H1 (cell line): ENCODE measurements at regions not wholly inside any gene's neighbourhood (a gene's known extent, or its start where the extent isn't known, plus 50 kb on each side); places are given as distances from the start of the nearest gene placed in this dataset.

ENCODE experiments used
- POLR2AphosphoS5 ChIP-seq: IDR thresholded peaks from 2 replicates; pipeline ENCODE4 v1.6.1; 2011; ENCODE audit warnings: low read depth, low read length
- SIN3A ChIP-seq, 2 experiments: IDR thresholded peaks in 1 of 2; conservative IDR thresholded peaks in 1 of 2; 2 replicates each; pipeline ENCODE4 v1.6.1; 2011 to 2012; ENCODE audit warnings: low read length in 2 of 2, improper control_type of control experiment in 1 of 2, low read depth in 1 of 2, mild to moderate bottlenecking in 1 of 2
- SP1 ChIP-seq: IDR thresholded peaks from 2 replicates; pipeline ENCODE4 v1.6.1; 2011; ENCODE audit warnings: low read depth, low read length
- TF ChIP-seq, protein P1 (sequence below), 3 experiments: IDR thresholded peaks; 1 replicate in 2 of 3; 2 replicates in 1 of 3; pipeline versions ENCODE4 v1.5.1 to v1.6.1; 2011; ENCODE audit warnings: low read length in 3 of 3, mild to moderate bottlenecking in 3 of 3, inconsistent platforms in 2 of 3, low read depth in 1 of 3, moderate library complexity in 1 of 3; ENCODE audit not compliant: insufficient read depth in 1 of 3; ENCODE audit errors: control extremely low read depth in 1 of 3

DNA sequence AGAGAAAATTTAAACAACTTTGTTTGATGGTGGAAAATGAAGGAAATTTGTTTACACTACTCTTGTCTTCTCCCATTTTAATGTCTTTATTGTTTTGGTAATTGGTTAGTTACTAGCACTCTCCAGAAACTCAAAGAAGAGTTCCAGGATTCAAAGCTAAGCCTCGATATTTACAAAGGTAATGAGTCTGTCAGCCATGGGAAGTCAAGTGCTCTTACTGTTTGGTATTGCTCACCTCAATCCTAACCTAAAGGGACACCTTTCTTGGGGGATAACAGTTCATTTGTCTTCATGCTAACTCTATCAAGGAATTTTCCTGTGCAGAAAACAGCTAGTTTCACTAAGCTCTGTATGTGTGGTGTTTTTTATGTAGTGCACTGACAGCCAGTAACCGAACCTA lies 222.9 kb upstream of the LMO3 start:
- TF ChIP-seq, protein P1, sequence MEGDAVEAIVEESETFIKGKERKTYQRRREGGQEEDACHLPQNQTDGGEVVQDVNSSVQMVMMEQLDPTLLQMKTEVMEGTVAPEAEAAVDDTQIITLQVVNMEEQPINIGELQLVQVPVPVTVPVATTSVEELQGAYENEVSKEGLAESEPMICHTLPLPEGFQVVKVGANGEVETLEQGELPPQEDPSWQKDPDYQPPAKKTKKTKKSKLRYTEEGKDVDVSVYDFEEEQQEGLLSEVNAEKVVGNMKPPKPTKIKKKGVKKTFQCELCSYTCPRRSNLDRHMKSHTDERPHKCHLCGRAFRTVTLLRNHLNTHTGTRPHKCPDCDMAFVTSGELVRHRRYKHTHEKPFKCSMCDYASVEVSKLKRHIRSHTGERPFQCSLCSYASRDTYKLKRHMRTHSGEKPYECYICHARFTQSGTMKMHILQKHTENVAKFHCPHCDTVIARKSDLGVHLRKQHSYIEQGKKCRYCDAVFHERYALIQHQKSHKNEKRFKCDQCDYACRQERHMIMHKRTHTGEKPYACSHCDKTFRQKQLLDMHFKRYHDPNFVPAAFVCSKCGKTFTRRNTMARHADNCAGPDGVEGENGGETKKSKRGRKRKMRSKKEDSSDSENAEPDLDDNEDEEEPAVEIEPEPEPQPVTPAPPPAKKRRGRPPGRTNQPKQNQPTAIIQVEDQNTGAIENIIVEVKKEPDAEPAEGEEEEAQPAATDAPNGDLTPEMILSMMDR (IDR thresholded peaks at IDR 0.05; ENCODE audit: control extremely low read depth in 1 of 3, insufficient read depth in 1 of 3, low read depth in 1 of 3, low read length in 3 of 3) = no peak
- TF ChIP-seq POLR2AphosphoS5 = no peak
- no peak for TF ChIP-seq SIN3A (conservative IDR thresholded peaks at IDR 0.05 in 1 of 2, IDR thresholded peaks at IDR 0.05 in 1 of 2; ENCODE audit: low read depth in 1 of 2, low read length in 2 of 2)
- TF ChIP-seq SP1 = no peak
